ENCODE measurements at regions not wholly inside any gene's neighbourhood (a gene's known extent, or its start where the extent isn't known, plus 50 kb on each side); places are given as distances from the start of the nearest gene placed in this dataset.

DNA sequence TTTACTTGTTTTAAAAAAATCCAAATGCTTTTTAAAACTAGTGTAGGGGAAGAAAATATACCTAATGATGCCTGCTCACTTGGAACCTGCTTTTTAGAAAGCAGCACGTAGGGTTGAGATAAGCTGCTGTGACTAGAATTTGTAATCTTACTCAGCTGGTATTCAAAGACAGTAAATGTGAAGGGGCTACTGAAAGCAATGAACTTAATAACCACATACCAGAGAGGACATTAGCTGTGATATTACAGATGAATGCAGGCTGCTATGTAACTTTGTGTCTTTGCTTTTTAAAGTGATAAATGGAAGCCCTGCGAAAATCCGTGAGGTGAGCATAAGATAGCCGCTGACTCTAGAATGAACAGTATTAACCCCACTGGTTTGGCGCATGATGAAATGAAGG, 124.1 kb downstream of the TRIML1 start:
- no peak overlapping the region for H3K27ac ChIP-seq
- no peaks in the 10 kb centered on the region for H3K27me3 ChIP-seq
- TF ChIP-seq EP300 (IDR thresholded peaks at IDR 0.05) (no peak), POLR2A (IDR thresholded peaks at IDR 0.05) (no peak), POLR2AphosphoS5 (IDR thresholded peaks at IDR 0.05) (no peak)
- TF ChIP-seq, protein P1, sequence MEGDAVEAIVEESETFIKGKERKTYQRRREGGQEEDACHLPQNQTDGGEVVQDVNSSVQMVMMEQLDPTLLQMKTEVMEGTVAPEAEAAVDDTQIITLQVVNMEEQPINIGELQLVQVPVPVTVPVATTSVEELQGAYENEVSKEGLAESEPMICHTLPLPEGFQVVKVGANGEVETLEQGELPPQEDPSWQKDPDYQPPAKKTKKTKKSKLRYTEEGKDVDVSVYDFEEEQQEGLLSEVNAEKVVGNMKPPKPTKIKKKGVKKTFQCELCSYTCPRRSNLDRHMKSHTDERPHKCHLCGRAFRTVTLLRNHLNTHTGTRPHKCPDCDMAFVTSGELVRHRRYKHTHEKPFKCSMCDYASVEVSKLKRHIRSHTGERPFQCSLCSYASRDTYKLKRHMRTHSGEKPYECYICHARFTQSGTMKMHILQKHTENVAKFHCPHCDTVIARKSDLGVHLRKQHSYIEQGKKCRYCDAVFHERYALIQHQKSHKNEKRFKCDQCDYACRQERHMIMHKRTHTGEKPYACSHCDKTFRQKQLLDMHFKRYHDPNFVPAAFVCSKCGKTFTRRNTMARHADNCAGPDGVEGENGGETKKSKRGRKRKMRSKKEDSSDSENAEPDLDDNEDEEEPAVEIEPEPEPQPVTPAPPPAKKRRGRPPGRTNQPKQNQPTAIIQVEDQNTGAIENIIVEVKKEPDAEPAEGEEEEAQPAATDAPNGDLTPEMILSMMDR (IDR thresholded peaks at IDR 0.05): no peak
- H3K4me1 ChIP-seq: no peaks in the 10 kb centered on the region
- WGBS, 2 donors (ENCODE audit: low coverage in 1 of 2): 75 to 86% methylated on average over 5 of the region's 5 CpGs
- H3K9me3 ChIP-seq: no peaks in the 10 kb centered on the region
- ATAC-seq: no peak
- no peaks in the 10 kb centered on the region for H3K36me3 ChIP-seq
- H3K4me3 ChIP-seq: no peak overlapping the region

DNA sequence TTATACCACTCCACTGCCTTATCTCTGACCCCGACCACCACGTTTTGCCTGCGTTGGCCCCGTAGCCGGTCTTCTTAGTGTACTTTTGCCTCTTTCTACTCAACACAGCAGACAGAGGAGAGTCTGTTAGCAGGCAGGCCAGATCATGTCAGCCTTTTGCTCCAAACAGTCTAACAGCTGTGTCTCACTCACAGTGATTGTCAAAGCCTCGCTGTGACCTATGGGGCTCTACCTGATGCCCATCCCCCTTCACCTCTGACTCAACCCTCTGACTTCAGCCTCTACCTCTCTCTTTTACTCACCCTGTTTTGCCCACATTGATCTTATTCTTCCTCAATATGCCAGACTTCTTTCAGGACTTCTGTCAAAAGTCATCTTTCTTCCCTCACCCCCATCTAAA, 127.1 kb downstream of the TRIML1 start:
- ATAC-seq: no peak
- H3K4me3 ChIP-seq: no peak overlapping the region
- H3K27ac ChIP-seq: no peak overlapping the region
- H3K9me3 ChIP-seq: no peaks in the 10 kb centered on the region
- H3K27me3 ChIP-seq: no peaks in the 10 kb centered on the region
- TF ChIP-seq, protein P1 (IDR thresholded peaks at IDR 0.05): no peak
- TF ChIP-seq POLR2A (IDR thresholded peaks at IDR 0.05) (no peak), POLR2AphosphoS5 (IDR thresholded peaks at IDR 0.05) (no peak), EP300 (IDR thresholded peaks at IDR 0.05) (no peak)
- 69 to 83% methylated on average over 6 of the region's 6 CpGs for WGBS, 2 donors (ENCODE audit: low coverage in 1 of 2)
- H3K4me1 ChIP-seq: no peaks in the 10 kb centered on the region
- no peaks in the 10 kb centered on the region for H3K36me3 ChIP-seq

DNA sequence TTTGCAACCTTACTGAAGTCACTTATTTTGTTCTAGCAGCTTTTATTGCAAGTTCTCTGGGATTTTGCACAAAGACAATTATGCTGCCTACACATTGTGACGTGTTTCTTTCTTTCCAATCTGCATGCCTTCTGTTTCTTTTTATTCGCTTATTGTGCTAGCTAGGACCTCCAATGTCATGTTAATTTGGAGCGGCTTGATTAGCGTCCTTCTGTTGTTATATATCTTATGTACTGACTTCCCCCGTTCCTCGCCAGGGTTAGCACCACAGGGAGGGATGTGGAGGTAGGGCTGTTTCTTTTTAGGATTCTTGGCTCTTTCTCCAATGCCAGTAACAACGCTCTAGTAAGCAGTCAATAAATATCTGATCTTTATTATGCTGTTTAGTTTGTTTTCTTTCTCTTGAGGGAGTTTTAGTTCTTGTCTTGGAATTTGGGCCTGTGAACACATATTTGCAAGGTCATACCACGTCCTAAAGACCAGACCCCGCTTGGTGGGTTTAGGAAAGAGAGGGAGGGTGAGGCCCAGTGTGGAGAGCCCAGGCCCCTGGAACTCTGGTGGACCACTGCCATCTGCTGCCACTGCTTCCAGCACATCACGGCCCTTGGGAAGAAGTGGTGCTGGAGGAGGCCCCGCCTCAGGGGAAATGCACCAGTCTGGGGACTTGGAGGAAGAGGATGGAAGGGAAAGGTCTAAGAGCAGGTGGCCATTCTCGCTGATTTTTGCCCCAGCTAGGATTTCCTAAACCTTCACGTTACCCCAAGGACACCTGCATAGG, 129.1 kb downstream of the TRIML1 start:
- TF ChIP-seq EP300 (IDR thresholded peaks at IDR 0.05) (no peak), POLR2A (IDR thresholded peaks at IDR 0.05) (no peak), POLR2AphosphoS5 (IDR thresholded peaks at IDR 0.05) (no peak)
- TF ChIP-seq, protein P1 (IDR thresholded peaks at IDR 0.05): no peak
- WGBS, 2 donors (ENCODE audit: low coverage in 1 of 2): 88 to 92% methylated on average over 10 to 12 of the region's 13 CpGs
- no peak for ATAC-seq

DNA sequence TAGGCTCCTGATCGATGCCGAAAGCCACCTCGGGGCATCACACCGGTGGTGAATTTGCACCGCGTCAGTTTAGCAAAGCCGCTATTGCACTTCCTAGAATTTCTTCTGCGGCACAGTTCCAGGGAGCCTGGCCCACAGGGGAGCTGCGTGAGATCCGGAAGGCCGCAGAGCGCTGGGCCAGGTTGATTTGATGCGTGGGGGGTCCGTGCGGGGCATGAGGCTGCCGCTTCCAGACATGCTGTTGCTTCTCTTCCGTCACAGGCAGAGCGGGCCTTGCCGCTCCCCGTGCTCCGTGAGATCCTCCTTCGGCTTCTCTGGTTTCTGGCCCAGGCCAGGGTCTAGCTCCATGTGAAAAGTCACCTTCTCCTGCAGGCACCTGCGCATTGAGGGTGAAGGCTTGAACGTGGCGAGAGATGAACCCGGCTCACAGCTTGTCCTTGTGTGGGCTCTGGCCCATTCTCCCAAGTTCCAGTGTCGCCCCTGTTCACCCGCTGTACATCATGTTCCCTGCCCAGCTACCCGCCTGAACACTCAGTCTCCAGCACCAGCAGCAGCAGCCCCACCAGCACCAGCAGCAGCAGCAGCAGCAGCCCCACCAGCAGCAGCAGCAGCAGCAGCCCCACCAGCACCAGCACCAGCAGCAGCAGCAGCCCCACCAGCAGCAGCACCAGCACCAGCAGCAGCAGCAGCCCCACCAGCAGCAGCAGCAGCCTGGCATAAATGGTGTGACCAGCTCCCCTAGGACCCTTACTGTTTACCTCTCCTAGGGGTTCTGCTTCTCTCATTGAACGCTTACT, 131.2 kb downstream of the TRIML1 start:
- ATAC-seq: no peak
- 92 to 100% methylated on average over 1 to 8 of the region's 30 CpGs for WGBS, 2 donors (ENCODE audit: low coverage in 1 of 2)
- Histone ChIP-seq H3K4me3 (no peak overlapping the region), H3K4me1 (no peaks in the 10 kb centered on the region), H3K36me3 (no peaks in the 10 kb centered on the region), H3K9me3 (no peaks in the 10 kb centered on the region), H3K27me3 (no peaks in the 10 kb centered on the region), H3K27ac (no peak overlapping the region)
- TF ChIP-seq, protein P1 (IDR thresholded peaks at IDR 0.05): no peak
- no peak for TF ChIP-seq POLR2AphosphoS5 (IDR thresholded peaks at IDR 0.05)
- TF ChIP-seq POLR2A (IDR thresholded peaks at IDR 0.05): no peak
- no peak for TF ChIP-seq EP300 (IDR thresholded peaks at IDR 0.05)

More for the DNA sequence above, 129.1 kb downstream of the TRIML1 start:
- H3K27me3 ChIP-seq: no peaks in the 10 kb centered on the region
- H3K9me3 ChIP-seq: no peaks in the 10 kb centered on the region
- no peaks in the 10 kb centered on the region for H3K4me1 ChIP-seq
- H3K27ac ChIP-seq: no peak overlapping the region
- no peak overlapping the region for H3K4me3 ChIP-seq
- no peaks in the 10 kb centered on the region for H3K36me3 ChIP-seq

Data from gastroesophageal sphincter (tissue), 4 donors.